HepG2 (cell line): ENCODE measurements at regions not wholly inside any gene's neighbourhood (a gene's known extent, or its start where the extent isn't known, plus 50 kb on each side); places are given as distances from the start of the nearest gene placed in this dataset.

Experiments used
- CTCF ChIP-seq: sonication (generic); formaldehyde crosslinking; IDR thresholded peaks from 2 replicates; pipeline ENCODE4 v1.5.0; 2020; ENCODE audit warnings: mild to moderate bottlenecking, missing genetic modification reagents, moderate library complexity
- FOXK2 ChIP-seq: fragments of 450-650 bp; IDR thresholded peaks from 2 replicates; pipeline ENCODE4 v1.6.1; 2016
- JUND ChIP-seq: sonication (generic); formaldehyde crosslinking; IDR thresholded peaks from 2 replicates; pipeline ENCODE4 v1.8.0; 2022; ENCODE audit warnings: mild to moderate bottlenecking, missing genetic modification reagents
- MAFK ChIP-seq, 2 experiments: IDR thresholded peaks in 1 of 2; conservative IDR thresholded peaks in 1 of 2; 2 replicates each; pipeline ENCODE4 v1.6.1; 2011; ENCODE audit warnings: improper control_type of control experiment in 2 of 2, low read length in 2 of 2
- MYNN ChIP-seq: sonication (generic); formaldehyde crosslinking; IDR thresholded peaks from 2 replicates; pipeline ENCODE4 v1.4.0; 2020; ENCODE audit warnings: mild to moderate bottlenecking, low read depth, missing genetic modification reagents
- RBM39 ChIP-seq: fragments of 200-400 bp; formaldehyde crosslinking; IDR thresholded peaks from one replicate; pipeline ENCODE4 v1.6.1; 2018; ENCODE audit warnings: antibody characterized with exemption, mild to moderate bottlenecking, low read depth, low read length; ENCODE audit not compliant: poor library complexity, severe bottlenecking
- STAG1 ChIP-seq: sonication (generic); formaldehyde crosslinking; IDR thresholded peaks from 2 replicates; pipeline ENCODE4 v1.4.0; 2020; ENCODE audit warnings: missing genetic modification reagents
- ZNF24 ChIP-seq: fragments of 450-650 bp; IDR thresholded peaks from 2 replicates; pipeline ENCODE4 v1.6.1; 2017; ENCODE audit warnings: antibody characterized with exemption, mild to moderate bottlenecking
- ZNF513 ChIP-seq: sonication (generic); formaldehyde crosslinking; conservative IDR thresholded peaks from 2 replicates; pipeline ENCODE4 v1.5.0; 2020; ENCODE audit warnings: missing genetic modification reagents
- TF ChIP-seq, protein P1 (sequence below): sonication (generic); formaldehyde crosslinking; IDR thresholded peaks from 2 replicates; pipeline ENCODE4 v1.4.0; 2020; ENCODE audit warnings: missing genetic modification reagents

DNA sequence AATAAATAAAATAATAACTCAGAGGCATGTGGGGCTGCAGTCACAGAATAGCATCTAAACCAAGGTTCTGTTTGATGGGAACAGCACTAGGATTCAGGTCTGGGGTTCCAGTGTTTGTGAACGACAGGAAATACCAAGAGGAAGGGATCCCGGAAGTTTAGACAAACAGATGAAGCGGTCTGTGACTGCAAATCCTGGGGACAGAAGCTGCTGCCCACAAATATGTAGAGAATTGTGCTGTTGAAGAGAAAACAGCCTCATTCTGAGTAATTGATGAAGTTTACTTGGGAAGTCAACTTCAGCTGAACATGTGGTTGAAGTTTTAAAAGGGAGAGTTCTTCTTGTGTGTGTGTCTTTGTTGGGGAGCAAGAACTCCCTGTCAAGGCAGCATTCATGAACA lies 98.4 kb upstream of the TBX5 start:
- no peak for TF ChIP-seq MAFK (conservative IDR thresholded peaks at IDR 0.05 in 1 of 2, IDR thresholded peaks at IDR 0.05 in 1 of 2; ENCODE audit: low read length in 2 of 2)
- TF ChIP-seq JUND (CRISPR knock-in tag) = no peak
- TF ChIP-seq RBM39 = no peak
- no peak for TF ChIP-seq STAG1 (CRISPR knock-in tag)
- TF ChIP-seq CTCF = no peak
- TF ChIP-seq, protein P1, sequence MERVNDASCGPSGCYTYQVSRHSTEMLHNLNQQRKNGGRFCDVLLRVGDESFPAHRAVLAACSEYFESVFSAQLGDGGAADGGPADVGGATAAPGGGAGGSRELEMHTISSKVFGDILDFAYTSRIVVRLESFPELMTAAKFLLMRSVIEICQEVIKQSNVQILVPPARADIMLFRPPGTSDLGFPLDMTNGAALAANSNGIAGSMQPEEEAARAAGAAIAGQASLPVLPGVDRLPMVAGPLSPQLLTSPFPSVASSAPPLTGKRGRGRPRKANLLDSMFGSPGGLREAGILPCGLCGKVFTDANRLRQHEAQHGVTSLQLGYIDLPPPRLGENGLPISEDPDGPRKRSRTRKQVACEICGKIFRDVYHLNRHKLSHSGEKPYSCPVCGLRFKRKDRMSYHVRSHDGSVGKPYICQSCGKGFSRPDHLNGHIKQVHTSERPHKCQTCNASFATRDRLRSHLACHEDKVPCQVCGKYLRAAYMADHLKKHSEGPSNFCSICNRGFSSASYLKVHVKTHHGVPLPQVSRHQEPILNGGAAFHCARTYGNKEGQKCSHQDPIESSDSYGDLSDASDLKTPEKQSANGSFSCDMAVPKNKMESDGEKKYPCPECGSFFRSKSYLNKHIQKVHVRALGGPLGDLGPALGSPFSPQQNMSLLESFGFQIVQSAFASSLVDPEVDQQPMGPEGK (CRISPR knock-in tag) = no peak
- TF ChIP-seq MYNN (CRISPR knock-in tag) = no peak
- no peak for TF ChIP-seq ZNF513 (CRISPR knock-in tag)
- TF ChIP-seq FOXK2 = no peak
- no peak for TF ChIP-seq ZNF24
